GM19035 (cell line): ENCODE measurements at regions not wholly inside any gene's neighbourhood (a gene's known extent, or its start where the extent isn't known, plus 50 kb on each side); places are given as distances from the start of the nearest gene placed in this dataset.

Experiments
- ATAC-seq: cut with Tn5 transposase; IDR thresholded peaks from one replicate; pipeline ENCODE4 v1.9.1; 2021; ENCODE audit not compliant: unreplicated experiment

- no peak for ATAC-seq
These were observed 191.4 kb upstream of the RORA start for GRCh38 chr15:61420546-61420945.

- ATAC-seq: no peak
These were observed 186.6 kb upstream of the RORA start for GRCh38 chr15:61415617-61416120.

- ATAC-seq: no peak
These were observed 182.9 kb upstream of the RORA start for GRCh38 chr15:61411902-61412510.

- no peak for ATAC-seq
These were observed 181.6 kb upstream of the RORA start for GRCh38 chr15:61410662-61411061.

GRCh38 chr15:61404567-61404966 is 175.5 kb upstream of the RORA start:
- no peak for ATAC-seq

GRCh38 chr15:61403884-61404283 is 174.8 kb upstream of the RORA start:
- ATAC-seq: no peak

GRCh38 chr15:61401903-61402698 is 173.0 kb upstream of the RORA start:
- ATAC-seq: no peak

- no peak for ATAC-seq
These were observed 169.2 kb upstream of the RORA start for GRCh38 chr15:61398310-61398709.

- no peak for ATAC-seq
These were observed 167.3 kb upstream of the RORA start for GRCh38 chr15:61396235-61396919.

GRCh38 chr15:61393949-61394348 is 164.8 kb upstream of the RORA start:
- ATAC-seq: no peak

GRCh38 chr15:61393524-61393923 is 164.4 kb upstream of the RORA start:
- ATAC-seq: no peak

- no peak for ATAC-seq
These were observed 161.0 kb upstream of the RORA start for GRCh38 chr15:61390138-61390537.

GRCh38 chr15:61389334-61390028 is 160.4 kb upstream of the RORA start:
- no peak for ATAC-seq

- ATAC-seq: no peak
These were observed 158.6 kb upstream of the RORA start for GRCh38 chr15:61387675-61388074.

GRCh38 chr15:61383421-61383820 is 154.3 kb upstream of the RORA start:
- no peak for ATAC-seq

GRCh38 chr15:61382927-61383326 is 153.8 kb upstream of the RORA start:
- no peak for ATAC-seq

- no peak for ATAC-seq
These were observed 152.4 kb upstream of the RORA start for GRCh38 chr15:61381501-61381900.

GRCh38 chr15:61380270-61380669 is 151.2 kb upstream of the RORA start:
- no peak for ATAC-seq

GRCh38 chr15:61379005-61379404 is 149.9 kb upstream of the RORA start:
- no peak for ATAC-seq

GRCh38 chr15:61376961-61377360 is 147.9 kb upstream of the RORA start:
- no peak for ATAC-seq

- no peak for ATAC-seq
These were observed 147.4 kb upstream of the RORA start for GRCh38 chr15:61376516-61376915.
